ENCODE measurements at regions not wholly inside any gene's neighbourhood (a gene's known extent, or its start where the extent isn't known, plus 50 kb on each side); places are given as distances from the start of the nearest gene placed in this dataset.

DNA sequence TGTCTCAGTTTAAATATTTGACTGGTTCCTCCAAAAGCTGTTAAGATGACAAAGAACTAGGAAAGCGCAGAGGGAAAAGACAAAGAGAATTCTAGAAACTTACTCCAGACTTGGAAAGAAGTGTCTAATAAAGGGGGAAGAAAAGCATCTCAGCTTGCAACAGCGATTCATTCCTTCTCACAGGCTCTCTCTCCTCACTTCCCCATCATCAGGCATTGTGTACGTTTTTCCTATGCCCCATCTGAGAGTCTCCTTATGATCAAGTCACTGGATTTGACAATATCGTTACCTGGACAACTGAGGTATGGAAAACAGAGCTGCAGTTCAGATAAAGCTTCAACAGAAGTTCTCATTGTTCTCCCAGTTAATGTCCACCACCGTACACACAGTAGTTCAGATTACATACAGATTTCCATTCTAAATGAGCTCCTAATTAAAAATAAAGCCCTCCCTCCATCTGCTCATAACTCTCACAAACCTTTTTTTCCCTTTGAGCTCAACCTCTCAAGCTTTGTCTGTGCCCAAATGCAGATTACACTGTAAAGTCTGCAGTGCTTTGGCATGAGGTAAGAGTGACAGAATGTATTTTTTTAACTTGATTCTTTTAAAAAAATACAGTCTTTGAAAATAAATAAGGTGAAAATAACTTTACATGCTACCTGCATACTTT, 254.4 kb upstream of the THBS1 start (continued):
- no peak for TF ChIP-seq MAZ (IDR thresholded peaks at IDR 0.05; ENCODE audit: borderline replicate concordance, low read depth, low read length)
- TF ChIP-seq MAFK (IDR thresholded peaks at IDR 0.05; ENCODE audit: partially characterized antibody): no peak
- no peak for TF ChIP-seq HOXB13 (CRISPR knock-in tag; IDR thresholded peaks at IDR 0.05; ENCODE audit: low read depth)
- TF ChIP-seq, protein P1, sequence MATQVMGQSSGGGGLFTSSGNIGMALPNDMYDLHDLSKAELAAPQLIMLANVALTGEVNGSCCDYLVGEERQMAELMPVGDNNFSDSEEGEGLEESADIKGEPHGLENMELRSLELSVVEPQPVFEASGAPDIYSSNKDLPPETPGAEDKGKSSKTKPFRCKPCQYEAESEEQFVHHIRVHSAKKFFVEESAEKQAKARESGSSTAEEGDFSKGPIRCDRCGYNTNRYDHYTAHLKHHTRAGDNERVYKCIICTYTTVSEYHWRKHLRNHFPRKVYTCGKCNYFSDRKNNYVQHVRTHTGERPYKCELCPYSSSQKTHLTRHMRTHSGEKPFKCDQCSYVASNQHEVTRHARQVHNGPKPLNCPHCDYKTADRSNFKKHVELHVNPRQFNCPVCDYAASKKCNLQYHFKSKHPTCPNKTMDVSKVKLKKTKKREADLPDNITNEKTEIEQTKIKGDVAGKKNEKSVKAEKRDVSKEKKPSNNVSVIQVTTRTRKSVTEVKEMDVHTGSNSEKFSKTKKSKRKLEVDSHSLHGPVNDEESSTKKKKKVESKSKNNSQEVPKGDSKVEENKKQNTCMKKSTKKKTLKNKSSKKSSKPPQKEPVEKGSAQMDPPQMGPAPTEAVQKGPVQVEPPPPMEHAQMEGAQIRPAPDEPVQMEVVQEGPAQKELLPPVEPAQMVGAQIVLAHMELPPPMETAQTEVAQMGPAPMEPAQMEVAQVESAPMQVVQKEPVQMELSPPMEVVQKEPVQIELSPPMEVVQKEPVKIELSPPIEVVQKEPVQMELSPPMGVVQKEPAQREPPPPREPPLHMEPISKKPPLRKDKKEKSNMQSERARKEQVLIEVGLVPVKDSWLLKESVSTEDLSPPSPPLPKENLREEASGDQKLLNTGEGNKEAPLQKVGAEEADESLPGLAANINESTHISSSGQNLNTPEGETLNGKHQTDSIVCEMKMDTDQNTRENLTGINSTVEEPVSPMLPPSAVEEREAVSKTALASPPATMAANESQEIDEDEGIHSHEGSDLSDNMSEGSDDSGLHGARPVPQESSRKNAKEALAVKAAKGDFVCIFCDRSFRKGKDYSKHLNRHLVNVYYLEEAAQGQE (IDR thresholded peaks at IDR 0.05): no peak
- no peak for TF ChIP-seq CEBPB (IDR thresholded peaks at IDR 0.05)
- TF ChIP-seq, protein P2, sequence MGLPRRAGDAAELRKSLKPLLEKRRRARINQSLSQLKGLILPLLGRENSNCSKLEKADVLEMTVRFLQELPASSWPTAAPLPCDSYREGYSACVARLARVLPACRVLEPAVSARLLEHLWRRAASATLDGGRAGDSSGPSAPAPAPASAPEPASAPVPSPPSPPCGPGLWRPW (IDR thresholded peaks at IDR 0.05): no peak

DNA sequence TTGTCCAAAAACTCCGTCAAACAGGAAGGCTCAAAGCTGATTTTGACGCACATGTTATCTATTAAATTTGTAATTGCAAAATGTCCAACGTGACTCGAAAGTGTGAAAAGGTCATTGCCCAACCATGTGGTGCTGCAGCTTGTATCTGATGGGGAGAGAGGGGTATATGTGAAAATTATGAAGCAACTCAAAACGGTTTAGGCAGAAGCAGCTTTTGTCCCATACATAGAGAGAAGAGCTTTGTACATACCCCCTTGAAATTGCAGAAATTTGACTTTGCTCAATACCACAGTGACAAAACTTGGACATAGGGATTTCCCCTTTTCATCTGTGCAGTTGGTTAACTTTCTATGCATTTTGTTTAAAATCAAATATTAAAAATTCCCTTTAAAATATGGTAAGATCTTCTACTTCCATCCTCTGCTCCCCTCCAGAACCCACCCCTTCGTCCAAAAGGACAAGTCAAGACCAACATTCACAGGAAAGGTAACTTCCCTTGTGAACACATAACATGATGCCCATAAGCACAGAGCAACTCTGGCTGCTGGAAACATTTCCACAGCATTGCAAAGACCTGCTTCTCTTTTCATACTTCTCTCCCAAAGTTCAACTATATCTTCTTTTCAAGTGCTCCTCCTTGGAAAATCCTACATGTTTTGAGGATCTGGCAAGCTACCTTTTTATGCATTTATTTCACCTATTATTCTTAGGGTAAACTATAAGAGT, 253.7 kb upstream of the THBS1 start:
- Histone ChIP-seq H3K9me3 (no peaks in the 10 kb centered on the region), H3K27ac (no peak overlapping the region), H3K4me3 (no peak overlapping the region), H3K4me1 (no peaks in the 10 kb centered on the region), H3K4me2 (no peak overlapping the region)
- ChIA-PET POLR2A (no interaction called here), CTCF (interaction anchor here (0.6 to 1.2 kb wide), 2 partner anchors 27 to 32 kb away, joined by 3 to 4 read pairs; no protein-coding TSS in a partner anchor)
- TF ChIP-seq CHD4 (IDR thresholded peaks at IDR 0.05; ENCODE audit: borderline replicate concordance) (no peak), EHF (CRISPR knock-in tag; IDR thresholded peaks at IDR 0.05) (no peak), FOSL2 (IDR thresholded peaks at IDR 0.05) (no peak), FOSL2 (CRISPR knock-in tag; IDR thresholded peaks at IDR 0.05) (no peak), JUNB (IDR thresholded peaks at IDR 0.05) (no peak), PHF8 (IDR thresholded peaks at IDR 0.05; ENCODE audit: borderline replicate concordance, low read depth) (no peak)
- FAIRE-seq (no peak), ATAC-seq (no peak), DNase-seq (ENCODE audit: low read depth in 1 of 2, low spot score in 1 of 2) (no peak)
- WGBS (ENCODE audit: missing lambda C conversion rate): 73% methylated on average over 6 of the region's 6 CpGs

DNA sequence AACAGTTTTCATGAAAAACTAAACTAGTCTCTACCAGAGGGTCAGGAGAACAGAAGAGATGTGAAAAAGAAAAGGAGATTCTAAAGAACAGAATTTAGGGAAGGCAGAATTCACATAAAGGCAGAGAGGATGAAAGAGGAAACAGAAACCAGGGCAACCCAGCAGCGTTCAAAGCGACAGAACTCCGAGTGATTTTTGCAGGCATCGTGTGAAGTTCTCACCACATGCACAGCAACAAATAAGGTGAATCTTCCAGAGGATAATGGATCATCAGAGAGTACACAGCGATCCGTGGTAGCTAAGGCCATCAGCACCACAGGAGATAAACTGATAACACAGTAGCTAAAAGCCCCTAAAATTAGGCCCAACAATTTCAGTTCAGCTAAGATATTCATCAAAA, 250.8 kb upstream of the THBS1 start:
- WGBS (ENCODE audit: missing lambda C conversion rate): 87% methylated on average over 6 of the region's 6 CpGs
- ChIA-PET CTCF (interaction anchor here (1.1 kb wide), 1 partner anchor 11 kb away, joined by 3 read pairs; no protein-coding TSS in a partner anchor), POLR2A (no interaction called here)
- TF ChIP-seq ZFP36 (IDR thresholded peaks at IDR 0.05; ENCODE audit: borderline replicate concordance, partially characterized antibody): no peak
- TF ChIP-seq TP53 (CRISPR knock-in tag; IDR thresholded peaks at IDR 0.05): no peak
- TF ChIP-seq EP300 (IDR thresholded peaks at IDR 0.05): no peak
- TF ChIP-seq BHLHE40 (IDR thresholded peaks at IDR 0.05; ENCODE audit: low read depth, low read length): no peak
- Histone ChIP-seq H3K4me2 (no peak overlapping the region), H3K4me3 (no peak overlapping the region), H3K4me1 (no peaks in the 10 kb centered on the region), H3K9me3 (no peaks in the 10 kb centered on the region), H3K27ac (no peak overlapping the region)
- ATAC-seq (no peak), DNase-seq (ENCODE audit: low read depth in 1 of 2, low spot score in 1 of 2) (no peak), FAIRE-seq (no peak)

DNA sequence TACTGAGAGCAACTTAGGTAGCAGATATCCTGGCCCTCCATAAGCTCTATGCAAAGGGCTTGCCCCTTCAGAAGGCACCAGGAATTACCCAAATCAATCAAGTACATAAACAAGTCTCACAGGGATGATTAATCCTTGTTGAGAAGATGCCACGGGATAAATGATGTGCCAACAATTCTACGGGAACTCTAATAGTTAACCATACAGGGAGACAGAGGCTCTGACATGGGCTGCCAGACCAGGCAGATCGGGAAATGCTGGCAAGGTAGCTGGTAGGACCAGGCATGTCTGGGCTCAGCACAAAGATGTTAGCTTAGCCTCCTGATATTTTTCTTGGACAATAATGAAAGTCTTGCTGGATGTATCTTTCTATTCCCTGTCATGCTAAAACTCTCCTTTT, 249.3 kb upstream of the THBS1 start:
- ATAC-seq (no peak), DNase-seq (ENCODE audit: low read depth in 1 of 2, low spot score in 1 of 2) (no peak), FAIRE-seq (no peak)
- H3K9me3 ChIP-seq: no peaks in the 10 kb centered on the region
- H3K27ac ChIP-seq: no peak overlapping the region
- H3K4me2 ChIP-seq: no peak overlapping the region
- ChIA-PET POLR2A (no interaction called here), CTCF (interaction anchor here (1.5 kb wide), 2 partner anchors 9 to 17 kb away, joined by 3 read pairs; no protein-coding TSS in a partner anchor)
- no peaks in the 10 kb centered on the region for H3K4me1 ChIP-seq
- 70% methylated on average over 3 of the region's 3 CpGs for WGBS (ENCODE audit: missing lambda C conversion rate)
- no peak for TF ChIP-seq EHF (CRISPR knock-in tag; IDR thresholded peaks at IDR 0.05)
- no peak for TF ChIP-seq RCOR1 (IDR thresholded peaks at IDR 0.05; ENCODE audit: low read depth, low read length)
- TF ChIP-seq CBX2 (IDR thresholded peaks at IDR 0.05; ENCODE audit: borderline replicate concordance, low read depth): no peak
- TF ChIP-seq RAD21 (conservative IDR thresholded peaks at IDR 0.05 in 1 of 2, IDR thresholded peaks at IDR 0.05 in 1 of 2): no peak
- TF ChIP-seq, protein P3, sequence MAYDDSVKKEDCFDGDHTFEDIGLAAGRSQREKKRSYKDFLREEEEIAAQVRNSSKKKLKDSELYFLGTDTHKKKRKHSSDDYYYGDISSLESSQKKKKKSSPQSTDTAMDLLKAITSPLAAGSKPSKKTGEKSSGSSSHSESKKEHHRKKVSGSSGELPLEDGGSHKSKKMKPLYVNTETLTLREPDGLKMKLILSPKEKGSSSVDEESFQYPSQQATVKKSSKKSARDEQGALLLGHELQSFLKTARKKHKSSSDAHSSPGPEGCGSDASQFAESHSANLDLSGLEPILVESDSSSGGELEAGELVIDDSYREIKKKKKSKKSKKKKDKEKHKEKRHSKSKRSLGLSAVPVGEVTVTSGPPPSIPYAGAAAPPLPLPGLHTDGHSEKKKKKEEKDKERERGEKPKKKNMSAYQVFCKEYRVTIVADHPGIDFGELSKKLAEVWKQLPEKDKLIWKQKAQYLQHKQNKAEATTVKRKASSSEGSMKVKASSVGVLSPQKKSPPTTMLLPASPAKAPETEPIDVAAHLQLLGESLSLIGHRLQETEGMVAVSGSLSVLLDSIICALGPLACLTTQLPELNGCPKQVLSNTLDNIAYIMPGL (CRISPR knock-in tag; IDR thresholded peaks at IDR 0.05; ENCODE audit: borderline replicate concordance): no peak
- no peak for TF ChIP-seq FOSB (CRISPR knock-in tag; IDR thresholded peaks at IDR 0.05)
- no peak overlapping the region for H3K4me3 ChIP-seq

Data from A549 (cell line).